Tibial nerve (tissue), 4 donors: ENCODE measurements at regions not wholly inside any gene's neighbourhood (a gene's known extent, or its start where the extent isn't known, plus 50 kb on each side); places are given as distances from the start of the nearest gene placed in this dataset.

Experiments used
- EP300 ChIP-seq, 2 donors: sonication (generic); formaldehyde crosslinking; IDR thresholded peaks; one replicate each; pipeline ENCODE4 v1.6.1; 2017; ENCODE audit warnings: antibody characterized with exemption in 2 of 2, mild to moderate bottlenecking in 1 of 2
- POLR2A ChIP-seq, 2 donors: fragments of 450-650 bp; IDR thresholded peaks; one replicate each; pipeline ENCODE4 v1.6.1; 2017; ENCODE audit warnings: antibody characterized with exemption in 2 of 2, mild to moderate bottlenecking in 2 of 2, moderate library complexity in 2 of 2
- TF ChIP-seq, protein P1 (sequence below), 5 experiments: fragments of 200-600 bp in 3 of 5; fragments of 450-650 bp in 2 of 5; sonication (generic) in 3 of 5; IDR thresholded peaks; one replicate each; pipeline ENCODE4 v1.5.1; 2016 to 2019; ENCODE audit warnings: antibody characterized with exemption in 5 of 5, mild to moderate bottlenecking in 3 of 5, moderate library complexity in 2 of 5

DNA sequence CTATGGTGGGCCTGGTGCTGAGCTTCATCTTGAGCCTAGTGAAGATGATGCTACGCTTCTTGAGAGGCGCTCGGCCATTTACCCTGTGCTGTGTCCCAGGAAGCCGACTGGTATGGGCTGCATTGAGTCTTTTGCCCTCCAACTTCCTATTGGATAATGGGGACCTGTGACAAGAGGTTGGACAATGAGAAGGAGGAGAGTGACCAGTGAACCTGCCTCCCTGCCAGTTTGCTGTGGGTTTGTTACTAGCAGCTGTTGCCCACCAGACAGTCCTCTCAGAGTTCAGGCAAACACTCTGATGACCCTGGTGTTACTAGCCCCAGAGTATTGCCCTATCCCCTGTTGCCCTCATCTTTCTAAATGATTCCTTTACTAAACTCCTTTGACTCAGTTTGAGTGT lies 99.6 kb upstream of the PFN2 start:
- TF ChIP-seq, protein P1, sequence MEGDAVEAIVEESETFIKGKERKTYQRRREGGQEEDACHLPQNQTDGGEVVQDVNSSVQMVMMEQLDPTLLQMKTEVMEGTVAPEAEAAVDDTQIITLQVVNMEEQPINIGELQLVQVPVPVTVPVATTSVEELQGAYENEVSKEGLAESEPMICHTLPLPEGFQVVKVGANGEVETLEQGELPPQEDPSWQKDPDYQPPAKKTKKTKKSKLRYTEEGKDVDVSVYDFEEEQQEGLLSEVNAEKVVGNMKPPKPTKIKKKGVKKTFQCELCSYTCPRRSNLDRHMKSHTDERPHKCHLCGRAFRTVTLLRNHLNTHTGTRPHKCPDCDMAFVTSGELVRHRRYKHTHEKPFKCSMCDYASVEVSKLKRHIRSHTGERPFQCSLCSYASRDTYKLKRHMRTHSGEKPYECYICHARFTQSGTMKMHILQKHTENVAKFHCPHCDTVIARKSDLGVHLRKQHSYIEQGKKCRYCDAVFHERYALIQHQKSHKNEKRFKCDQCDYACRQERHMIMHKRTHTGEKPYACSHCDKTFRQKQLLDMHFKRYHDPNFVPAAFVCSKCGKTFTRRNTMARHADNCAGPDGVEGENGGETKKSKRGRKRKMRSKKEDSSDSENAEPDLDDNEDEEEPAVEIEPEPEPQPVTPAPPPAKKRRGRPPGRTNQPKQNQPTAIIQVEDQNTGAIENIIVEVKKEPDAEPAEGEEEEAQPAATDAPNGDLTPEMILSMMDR (IDR thresholded peaks at IDR 0.05), result no peak
- TF ChIP-seq EP300 (IDR thresholded peaks at IDR 0.05) (no peak), POLR2A (IDR thresholded peaks at IDR 0.05) (no peak)
